KG1 (cell line): ENCODE measurements at regions not wholly inside any gene's neighbourhood (a gene's known extent, or its start where the extent isn't known, plus 50 kb on each side); places are given as distances from the start of the nearest gene placed in this dataset.
"Not testable (repeated sequence)": the region's sequence is repeated elsewhere in the genome, so short reads cannot be mapped to it uniquely, and the experiment has no call there.

Source experiments
- DNase-seq: peaks from one replicate; lab custom pipeline; 2025; lab: John Stamatoyannopoulos, UW

DNA sequence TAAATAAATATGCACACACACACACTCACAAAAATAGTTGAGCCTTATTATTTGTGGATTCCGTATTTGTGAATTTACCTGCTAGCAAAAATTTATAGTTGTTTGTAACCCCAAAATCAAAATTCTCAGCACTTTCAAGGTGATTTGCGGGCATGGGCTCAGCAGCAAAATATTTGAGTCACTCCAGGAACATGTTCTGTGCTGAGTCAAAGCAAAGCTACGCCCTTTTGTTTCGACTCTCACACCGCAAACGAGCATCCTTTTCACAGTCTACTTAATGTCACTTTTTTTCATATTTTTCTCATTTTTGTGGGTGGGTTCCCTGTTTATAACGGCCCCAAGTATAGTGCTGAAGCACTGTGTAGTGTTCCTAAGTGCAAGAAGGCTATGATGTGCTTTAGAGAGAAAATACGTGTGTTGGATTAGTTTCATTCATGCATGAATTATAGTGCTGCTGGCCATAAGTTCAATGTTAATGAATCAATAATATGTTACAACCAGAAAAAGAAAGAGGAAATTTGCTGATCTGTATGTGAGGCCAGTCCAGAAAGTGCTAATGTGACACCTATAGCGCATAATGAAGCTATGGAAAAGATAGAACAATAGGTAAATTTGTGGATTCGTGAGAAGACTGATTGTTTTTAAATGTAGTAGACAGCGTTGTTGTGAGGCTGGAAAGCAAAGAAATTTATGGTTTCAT, 723.2 kb upstream of the AGA start:
- no peak for DNase-seq

DNA sequence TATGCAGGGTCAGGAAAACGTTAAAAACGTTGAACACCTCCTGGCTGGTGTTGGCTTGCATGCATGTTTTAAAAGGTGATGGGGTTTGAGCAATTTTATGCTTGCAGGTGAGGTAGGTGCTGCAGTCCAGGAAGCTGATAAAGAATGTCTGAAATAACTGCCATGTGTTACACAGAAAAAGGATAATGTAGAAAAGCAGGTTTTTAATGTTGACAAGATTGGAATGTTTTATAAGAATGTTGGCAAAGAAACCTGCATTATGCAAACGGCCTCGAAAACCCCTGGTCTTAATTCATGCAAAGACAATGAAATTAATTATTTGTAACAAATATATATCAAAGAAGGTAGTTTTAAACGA, 723.7 kb upstream of the AGA start:
- no peak for DNase-seq

DNA sequence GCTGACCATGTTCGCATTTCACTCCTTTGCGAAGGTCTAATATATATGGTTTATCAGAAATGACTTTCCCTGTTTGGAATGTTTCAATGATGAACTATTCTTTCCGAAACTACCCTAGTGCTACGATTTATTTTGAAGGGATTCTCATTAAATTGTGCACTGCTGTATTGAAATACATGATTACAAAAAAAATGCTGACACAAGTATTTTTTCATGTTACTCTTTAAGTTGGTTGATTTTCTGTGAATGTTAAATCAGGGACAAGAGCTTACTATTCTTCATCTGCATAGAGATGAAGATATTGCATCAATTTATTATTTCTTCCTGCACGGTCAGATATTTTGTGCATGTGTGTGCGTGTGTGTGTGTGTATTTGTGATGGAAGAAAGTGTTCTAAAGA, 731.5 kb upstream of the AGA start:
- DNase-seq = no peak

DNA sequence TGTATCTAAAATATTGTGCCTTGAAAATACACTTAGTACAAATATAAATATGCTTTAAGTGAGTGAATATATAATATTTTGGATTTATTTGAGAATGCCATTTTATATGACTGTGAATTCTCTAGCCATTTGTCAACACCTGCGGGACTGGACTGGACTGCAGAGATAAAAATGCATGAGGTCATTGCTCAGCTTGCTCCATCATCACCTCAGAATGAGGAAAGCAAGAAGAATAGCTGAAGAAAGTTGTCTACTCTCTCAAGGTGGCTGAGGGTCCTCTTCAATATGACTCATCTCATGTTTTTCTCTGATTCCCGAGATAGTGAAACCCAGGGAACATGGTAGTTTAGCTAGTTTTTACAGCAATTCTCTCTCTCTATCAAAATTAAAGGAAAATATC, 732.5 kb upstream of the AGA start:
- DNase-seq = no peak

DNA sequence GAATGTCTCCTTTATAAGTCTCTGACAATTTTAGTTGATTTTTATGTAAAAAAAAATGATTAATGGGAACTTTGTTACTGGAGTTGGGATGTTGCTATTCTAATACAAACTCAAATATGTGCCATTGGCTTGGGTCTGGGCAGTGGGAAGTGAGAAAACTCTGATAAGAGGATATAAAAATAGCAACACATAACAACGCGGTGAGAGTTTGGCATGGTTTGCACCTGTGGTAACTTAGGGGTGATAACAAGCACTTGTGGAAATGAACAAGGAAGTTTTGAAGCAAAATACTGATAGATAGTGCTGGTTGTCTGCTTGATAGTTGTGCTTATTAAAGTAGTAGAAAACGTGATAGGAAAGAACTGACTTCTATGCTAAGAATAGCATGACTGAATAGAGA, 743.3 kb upstream of the AGA start:
- no peak for DNase-seq

DNA sequence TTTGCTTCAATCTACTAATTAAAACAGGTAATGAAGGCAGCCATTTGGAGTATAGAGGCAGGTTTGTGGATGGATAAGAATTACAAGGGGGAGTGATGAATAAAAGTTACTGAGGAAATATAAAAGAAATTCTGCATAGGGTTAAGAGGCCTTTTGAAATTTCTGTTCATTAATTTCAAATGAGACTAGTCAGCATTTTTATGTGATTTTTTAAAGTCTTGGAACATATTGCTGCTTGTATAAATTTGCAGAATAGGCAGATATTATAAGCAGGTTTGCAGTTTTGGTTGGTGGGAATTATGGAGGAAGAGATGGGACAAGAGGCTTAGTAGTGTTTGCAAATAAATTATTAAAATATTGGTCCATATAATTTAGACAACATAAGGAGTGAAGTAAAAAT, 750.4 kb upstream of the AGA start:
- DNase-seq = no peak

DNA sequence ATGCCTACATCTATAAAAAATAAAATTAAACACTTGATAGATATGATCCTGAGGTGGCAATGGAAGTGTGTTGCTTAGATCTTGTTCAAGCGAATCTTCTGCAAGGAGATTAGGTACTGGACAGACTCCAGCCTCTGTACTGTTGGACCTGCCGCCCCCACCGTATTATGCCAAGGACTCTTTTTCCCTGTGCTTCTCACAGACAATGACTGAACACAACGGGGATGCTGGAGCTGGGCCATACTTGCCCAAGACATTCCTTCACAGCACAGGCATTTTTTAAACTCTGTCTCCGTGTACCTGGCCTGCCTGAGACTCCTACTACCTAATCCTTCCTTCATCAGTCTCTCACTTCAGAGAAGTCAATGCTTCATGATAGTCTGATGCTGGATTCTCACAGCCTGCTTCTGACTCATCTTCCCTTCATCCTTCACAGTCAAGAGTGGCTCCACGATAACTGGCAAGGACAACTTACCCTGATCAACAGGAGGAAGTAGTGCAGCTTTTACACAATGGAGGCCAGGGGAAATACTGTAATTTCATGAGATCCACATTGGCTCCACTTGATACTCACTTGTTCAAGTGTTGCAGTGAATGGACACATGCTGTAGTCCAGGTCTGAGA, 754.6 kb upstream of the AGA start:
- DNase-seq = no peak

DNA sequence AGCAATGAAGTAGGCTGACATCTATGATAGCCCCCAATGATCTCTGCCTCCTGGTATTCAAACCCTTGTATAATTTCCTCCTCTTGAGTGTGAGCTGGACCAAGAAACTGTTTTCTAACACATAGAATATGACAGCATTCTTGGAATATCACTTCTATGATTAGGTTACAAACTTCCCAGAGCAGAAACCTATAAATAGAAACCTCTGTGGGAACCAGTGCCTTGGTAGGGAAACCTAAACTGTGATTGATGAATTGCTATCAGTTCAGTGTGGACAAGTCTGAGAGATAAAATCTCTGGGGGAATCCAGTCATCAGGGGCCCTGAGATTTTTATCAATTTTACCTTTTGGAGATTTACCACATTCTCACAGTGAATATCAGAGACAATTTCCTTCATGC, 756.5 kb upstream of the AGA start:
- DNase-seq = no peak

DNA sequence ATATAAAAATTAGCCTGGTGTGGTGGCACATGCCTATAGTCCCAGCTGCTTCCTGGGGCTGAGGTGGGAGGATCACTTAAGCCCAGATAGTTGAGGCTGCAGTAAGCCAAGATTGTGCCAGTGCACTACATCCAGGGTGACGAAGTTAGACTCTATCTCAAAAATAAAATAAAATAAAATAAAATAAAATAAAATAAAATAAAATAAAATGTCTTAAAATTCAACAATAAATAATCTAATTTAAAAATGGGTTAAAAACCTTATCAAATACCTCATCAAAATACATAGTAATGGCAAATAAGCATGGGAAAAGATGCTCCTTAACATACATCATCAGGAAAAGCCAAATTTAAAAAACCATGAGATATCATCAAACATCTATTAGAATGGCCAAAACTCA, 760.2 kb upstream of the AGA start:
- no peak for DNase-seq

DNA sequence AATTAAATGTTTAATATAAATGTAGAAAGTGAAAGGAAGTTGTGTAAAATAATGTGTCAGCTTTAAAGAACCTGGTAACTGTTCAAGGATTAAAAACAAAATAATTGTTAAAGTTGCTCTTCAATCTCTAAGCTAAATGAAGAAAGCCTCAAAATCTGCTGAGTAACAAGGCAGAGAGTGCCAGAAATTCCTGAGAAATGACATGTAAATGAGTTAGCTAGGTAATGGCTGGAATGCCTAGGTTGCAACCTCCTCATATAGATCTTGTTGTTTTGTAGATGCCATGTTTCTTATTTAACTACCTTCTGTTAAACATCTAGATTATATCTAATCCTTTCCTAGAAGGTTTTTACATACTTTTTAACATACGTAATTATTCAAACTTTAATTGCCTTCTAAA, 763.6 kb upstream of the AGA start:
- no peak for DNase-seq

DNA sequence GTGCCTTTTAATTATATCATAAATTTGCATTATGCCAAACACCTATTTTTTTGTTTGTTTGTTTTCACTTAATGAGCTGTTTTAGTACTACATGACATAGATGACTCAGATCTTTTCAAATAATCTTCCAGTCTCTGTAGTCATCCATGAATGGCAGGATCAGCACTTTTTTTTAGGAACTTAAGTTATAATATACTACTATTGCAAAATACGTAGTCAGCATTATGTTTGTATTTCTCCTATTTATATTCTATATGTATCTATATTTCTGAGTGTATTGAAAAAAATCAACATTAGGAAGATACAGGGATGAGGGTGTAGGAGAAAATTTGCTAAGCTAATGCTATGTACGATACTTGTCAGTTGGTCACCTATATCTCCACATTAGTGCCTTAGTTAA, 773.1 kb upstream of the AGA start:
- DNase-seq = no peak

DNA sequence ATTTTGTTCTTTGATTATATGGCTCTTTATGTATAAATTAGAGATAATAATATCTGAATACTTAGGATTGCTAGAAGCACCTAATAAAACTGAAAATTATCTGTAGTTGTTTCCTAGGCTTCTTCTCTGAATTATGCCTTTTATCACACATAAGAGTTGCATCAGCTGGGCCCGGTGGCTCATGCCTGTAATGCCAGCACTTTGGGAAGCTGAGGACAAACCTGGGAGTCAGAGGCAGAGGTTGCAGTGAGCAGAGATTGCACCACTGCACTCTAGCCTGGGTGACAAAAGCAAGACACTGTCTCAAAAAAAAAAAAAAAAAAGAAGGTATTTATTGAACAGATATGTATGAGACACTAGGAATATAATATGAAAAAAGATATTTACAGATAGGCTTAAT, 773.5 kb upstream of the AGA start:
- DNase-seq = no peak

DNA sequence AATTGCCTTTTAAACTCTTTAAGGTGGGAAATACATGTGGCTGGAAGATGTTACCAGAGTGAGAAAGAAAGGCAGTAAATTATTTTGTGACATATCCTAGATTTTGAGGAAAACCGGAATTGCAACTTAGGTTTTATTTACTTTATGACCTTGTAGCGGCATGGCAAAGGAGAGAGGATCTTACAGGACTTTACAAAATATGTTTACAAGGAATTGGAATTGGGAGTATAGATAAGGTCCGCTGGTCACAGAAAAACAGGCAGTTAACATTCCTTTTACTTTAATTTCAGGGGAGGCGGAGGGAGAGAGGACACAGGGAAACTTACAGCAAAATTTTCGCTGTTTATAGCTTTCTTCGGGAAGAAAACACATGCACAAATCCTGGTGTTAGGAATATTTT, 784.2 kb upstream of the AGA start:
- DNase-seq = not testable (repeated sequence)

DNA sequence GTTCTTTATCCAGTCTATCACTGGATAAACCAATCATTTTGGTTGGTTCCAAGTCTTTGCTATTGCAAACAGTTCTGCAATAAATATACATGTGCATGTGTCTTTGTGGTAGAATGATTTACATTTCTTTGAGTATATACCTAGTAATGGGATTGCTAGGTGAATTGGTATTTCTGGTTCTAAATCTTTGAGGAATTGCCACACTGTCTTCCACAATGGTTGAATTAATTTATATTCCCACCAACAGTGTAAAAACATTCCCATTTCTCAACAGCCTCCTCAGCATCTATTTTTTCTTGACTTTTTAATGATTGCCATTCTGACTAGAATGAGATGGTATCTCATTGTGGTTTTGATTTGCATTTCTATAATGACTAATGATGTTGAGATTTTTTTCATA, 791.7 kb upstream of the AGA start:
- no peak for DNase-seq

DNA sequence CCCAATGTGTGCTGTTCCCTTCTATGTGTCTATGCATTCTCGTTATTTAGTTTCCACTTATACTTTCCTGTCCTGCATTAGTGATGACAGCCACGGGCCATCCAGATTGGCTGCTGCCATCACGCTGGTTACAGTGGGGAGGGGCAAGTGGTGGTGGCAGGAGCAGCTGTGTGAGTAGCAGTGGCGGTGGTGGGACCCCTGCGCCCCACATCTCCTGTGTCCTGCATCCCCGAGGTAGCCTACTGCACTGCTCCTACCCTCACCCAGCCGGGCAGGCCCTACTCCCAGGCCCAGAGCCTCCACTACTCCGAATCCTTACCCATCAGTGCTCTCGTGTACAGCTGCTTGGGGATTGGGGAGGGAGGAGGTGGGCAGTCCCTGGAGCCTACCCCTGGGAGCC, 798.7 kb upstream of the AGA start:
- no peak for DNase-seq

DNA sequence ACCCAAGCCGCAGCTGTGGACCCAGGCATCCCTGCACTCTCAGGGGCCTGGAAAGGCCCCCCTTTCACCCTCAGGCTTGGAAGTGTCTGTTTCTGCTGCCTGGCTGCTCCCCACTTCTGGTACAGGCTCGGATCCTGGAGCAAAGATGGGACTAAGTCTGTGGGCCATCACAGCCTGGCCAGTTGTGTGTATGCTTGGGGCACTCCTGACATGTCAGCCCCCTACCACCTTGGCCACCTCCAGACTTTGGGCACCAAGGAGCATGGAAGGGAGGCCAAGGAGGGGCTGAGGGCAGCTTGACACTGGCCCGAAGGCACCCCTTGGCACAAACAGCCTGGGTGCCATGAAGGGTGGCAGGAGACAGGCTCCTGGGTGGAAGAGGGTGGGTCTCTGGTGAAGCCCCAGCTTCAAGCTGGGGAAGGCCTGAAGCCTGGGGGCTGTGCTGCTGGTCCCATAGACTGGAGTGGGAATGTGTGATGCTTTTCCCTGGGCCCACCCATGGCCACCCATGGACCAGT, 799.4 kb upstream of the AGA start:
- no peak for DNase-seq

DNA sequence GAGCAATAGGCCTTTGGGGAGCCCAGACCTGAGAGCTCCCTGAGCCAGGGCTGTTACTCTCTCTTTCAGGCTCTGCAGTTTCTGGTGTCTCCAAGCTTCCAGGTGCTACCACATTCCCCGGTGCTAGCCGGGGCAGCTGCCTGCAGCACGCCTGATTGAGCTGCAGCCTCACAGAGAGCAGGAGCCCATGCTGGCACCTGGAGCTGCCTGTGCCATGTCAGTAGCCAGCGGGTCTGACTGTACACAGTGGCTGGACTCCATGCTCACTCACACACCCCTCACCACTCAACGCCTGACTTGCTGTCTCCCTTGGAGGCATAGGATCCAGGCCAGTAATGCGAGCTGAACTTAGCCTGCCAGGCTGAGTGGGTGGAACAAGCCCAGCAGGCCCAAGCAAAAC, 800.4 kb upstream of the AGA start:
- DNase-seq = no peak

DNA sequence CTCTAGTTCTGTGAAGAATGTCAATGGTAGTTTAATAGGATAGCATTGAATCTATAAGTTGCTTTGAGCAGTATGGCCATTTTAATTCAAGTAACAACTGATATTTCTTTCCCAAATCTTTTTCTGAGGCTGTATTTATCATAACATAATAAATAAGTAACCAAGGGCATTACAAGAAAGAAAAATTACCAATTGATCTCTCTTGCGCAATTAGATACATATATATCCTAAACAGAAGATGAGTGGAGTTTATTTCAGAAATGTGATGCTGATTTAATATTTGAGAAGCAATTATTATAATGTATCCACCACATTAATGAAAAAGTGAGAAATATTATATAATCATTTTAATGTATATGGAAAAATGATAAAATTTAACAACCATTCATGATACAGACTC, 802.5 kb upstream of the AGA start:
- no peak for DNase-seq

DNA sequence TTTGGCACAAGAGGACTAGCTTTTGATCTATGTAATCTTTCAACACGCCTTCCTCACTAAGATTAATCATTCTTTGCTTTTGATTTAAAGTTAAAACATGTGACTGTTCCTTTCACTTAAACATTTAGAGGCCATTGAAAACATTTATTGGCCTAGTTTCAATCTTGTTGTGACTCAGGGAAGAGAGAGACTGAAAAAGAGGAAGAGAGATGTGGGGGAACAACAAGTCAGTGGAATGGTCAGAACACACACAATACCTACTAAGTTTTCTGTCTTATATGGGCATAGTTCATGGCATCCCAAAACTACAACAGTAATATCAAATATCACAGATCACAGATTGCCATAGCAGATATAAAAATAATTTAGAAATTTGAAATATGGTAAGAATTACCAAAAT, 812.9 kb upstream of the AGA start:
- no peak for DNase-seq

DNA sequence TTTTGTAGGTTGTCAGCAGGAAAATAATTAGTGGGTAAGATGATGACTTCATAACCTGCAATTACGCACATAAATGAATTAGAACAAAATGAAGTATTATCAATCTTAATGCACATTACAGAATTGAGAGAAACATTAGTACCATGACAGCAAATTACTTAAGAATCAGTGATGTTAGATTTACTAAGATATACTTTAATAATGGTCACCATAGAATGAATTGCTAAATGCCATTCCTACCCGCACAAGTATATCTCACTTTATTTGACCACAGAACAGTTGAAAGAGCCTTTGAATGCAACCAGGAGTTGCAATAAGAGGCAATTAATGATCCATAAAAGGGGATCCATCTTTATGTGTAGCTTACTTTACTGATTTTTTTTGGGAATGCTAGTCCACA, 816.4 kb upstream of the AGA start:
- DNase-seq = no peak

DNA sequence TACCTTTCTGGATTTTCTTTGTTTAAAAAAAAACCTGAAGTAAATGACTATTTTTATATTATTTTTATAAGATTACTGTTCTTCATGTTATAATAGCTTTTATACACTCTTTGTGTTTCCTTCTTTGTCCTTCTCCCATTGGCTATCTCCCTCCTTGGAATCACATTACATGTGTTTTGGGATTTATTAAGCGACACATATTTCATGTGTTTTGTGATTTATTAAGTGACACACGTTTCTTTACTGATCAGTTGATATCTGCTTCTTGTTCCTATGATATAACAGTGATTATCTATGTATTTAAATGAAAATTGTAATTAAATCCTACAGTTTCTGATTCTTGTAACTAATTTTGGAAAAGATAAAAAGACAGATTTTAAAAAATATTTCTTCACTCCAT, 817.3 kb upstream of the AGA start:
- DNase-seq = no peak

DNA sequence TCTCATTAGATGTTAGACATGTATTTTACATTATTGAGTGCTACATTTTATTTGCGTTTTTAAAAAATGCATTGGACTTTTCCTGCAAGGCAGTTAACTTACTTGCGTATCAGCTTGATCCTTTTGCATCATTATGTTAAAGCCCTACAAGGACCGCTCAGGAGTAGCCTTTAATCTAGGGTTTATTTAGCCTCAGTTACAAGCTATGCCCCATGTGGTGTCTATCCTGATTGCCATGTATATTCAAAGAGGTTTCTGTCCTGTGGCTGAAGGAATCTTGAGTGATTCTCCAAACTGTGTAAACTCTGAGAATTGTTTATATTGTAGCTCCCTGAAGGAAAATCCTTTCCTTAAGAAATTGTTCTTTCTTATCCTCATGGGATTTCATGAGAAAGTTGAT, 821.8 kb upstream of the AGA start:
- DNase-seq = no peak

DNA sequence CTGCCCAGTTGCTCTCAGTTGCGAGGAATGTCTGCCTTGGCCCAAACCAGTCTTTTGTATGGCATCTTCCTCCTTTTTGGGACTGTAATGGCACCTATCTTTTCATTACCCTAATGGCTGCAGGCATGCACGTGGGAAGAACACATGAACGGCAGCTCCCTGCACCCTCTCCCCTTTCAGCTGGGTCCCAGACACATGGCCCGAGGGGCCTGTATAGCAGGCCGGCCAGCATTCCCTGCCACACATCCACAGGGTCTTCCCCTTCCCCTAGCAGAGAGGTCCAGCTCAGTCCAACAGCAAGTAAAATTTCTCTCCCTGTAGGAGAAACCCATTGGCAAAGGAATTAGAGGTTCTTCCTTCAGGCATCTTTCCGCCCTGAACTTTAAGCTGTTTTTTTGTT, 829.1 kb upstream of the AGA start:
- DNase-seq = no peak

DNA sequence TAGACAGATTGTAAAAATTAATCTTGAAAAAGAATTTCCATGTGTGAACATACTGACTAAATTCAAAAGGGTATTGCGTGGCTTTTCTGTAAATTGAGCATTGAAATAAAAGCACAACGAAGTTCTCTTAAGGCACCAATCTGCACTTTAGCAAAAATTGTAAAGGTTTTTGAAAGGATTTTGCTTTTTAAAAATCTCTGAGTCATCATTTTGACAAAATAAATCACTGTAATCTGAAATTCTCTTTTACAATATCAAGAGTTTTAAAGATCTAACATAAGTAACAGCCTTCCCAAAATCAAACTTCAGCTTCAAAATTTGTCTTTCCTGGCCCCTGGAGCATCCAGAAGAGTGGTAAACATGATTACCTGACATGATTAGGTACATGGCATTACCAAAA, 830.9 kb upstream of the AGA start:
- DNase-seq = no peak
